SK-N-DZ (cell line): ENCODE measurements at regions not wholly inside any gene's neighbourhood (a gene's known extent, or its start where the extent isn't known, plus 50 kb on each side); places are given as distances from the start of the nearest gene placed in this dataset.
"Not testable (repeated sequence)": the region's sequence is repeated elsewhere in the genome, so short reads cannot be mapped to it uniquely, and the experiment has no call there.

Experiments
- DNase-seq: peaks from one replicate; pipeline ENCODE4 v3.0.0-alpha.2; 2015; ENCODE audit warnings: low spot score

GRCh38 chr10:22158426-22158825 lies 59.4 kb downstream of the EBLN1 start:
- DNase-seq, result no peak

- no peak for DNase-seq
These were observed 61.1 kb downstream of the EBLN1 start for GRCh38 chr10:22156750-22157149.

GRCh38 chr10:22152403-22152802 lies 65.4 kb downstream of the EBLN1 start:
- DNase-seq, result no peak

- DNase-seq, result no peak
These were observed 67.0 kb downstream of the EBLN1 start for GRCh38 chr10:22150842-22151241.

- DNase-seq, result no peak
These were observed 68.9 kb downstream of the EBLN1 start for GRCh38 chr10:22148961-22149360.

GRCh38 chr10:22145873-22146272 lies 71.9 kb downstream of the EBLN1 start:
- DNase-seq, result not testable (repeated sequence)

- no peak for DNase-seq
These were observed 80.3 kb downstream of the EBLN1 start for GRCh38 chr10:22137542-22137941.

- DNase-seq, result no peak
These were observed 82.2 kb downstream of the EBLN1 start for GRCh38 chr10:22135591-22135990.

GRCh38 chr10:22133749-22134624 lies 83.8 kb downstream of the EBLN1 start:
- peak; percentile 77 for DNase-seq

- DNase-seq, result not testable (repeated sequence)
These were observed 87.0 kb downstream of the EBLN1 start for GRCh38 chr10:22130824-22131223.

- not testable (repeated sequence) for DNase-seq
These were observed 88.2 kb downstream of the EBLN1 start for GRCh38 chr10:22129612-22130011.

GRCh38 chr10:22121181-22121580 lies 96.6 kb downstream of the EBLN1 start:
- not testable (repeated sequence) for DNase-seq

GRCh38 chr10:22120072-22120471 lies 97.7 kb downstream of the EBLN1 start:
- not testable (repeated sequence) for DNase-seq

- not testable (repeated sequence) for DNase-seq
These were observed 98.2 kb downstream of the EBLN1 start for GRCh38 chr10:22119575-22119974.

- DNase-seq, result no peak
These were observed 106.1 kb downstream of the EBLN1 start for GRCh38 chr10:22111705-22112104.

- no peak for DNase-seq
These were observed 106.6 kb downstream of the EBLN1 start for GRCh38 chr10:22111260-22111659.

GRCh38 chr10:22110761-22111160 lies 107.1 kb downstream of the EBLN1 start:
- no peak for DNase-seq

- DNase-seq, result no peak
These were observed 101.7 kb upstream of the DNAJC1 start for GRCh38 chr10:22105270-22105669.

- DNase-seq, result peak; percentile 3
These were observed 100.4 kb upstream of the DNAJC1 start for GRCh38 chr10:22103701-22104470.

- DNase-seq, result no peak
These were observed 94.2 kb upstream of the DNAJC1 start for GRCh38 chr10:22097696-22098095.

- DNase-seq, result not testable (repeated sequence)
These were observed 87.7 kb upstream of the DNAJC1 start for GRCh38 chr10:22091260-22091659.

GRCh38 chr10:22087402-22087738 lies 83.8 kb upstream of the DNAJC1 start:
- DNase-seq, result no peak
